Endodermal cell (in vitro differentiated cells): ENCODE measurements at regions not wholly inside any gene's neighbourhood (a gene's known extent, or its start where the extent isn't known, plus 50 kb on each side); places are given as distances from the start of the nearest gene placed in this dataset.
"Not testable (repeated sequence)": the region's sequence is repeated elsewhere in the genome, so short reads cannot be mapped to it uniquely, and the experiment has no call there.

Source experiments
- DNase-seq: peaks from one replicate; pipeline ENCODE4 v3.0.0-alpha.2; 2017
- H3K27ac ChIP-seq: 2 replicates; pipeline ENCODE4 v1.5.1; 2013; ENCODE audit warnings: mild to moderate bottlenecking, low read depth, low read length, moderate library complexity
- H3K27me3 ChIP-seq: 2 replicates; pipeline ENCODE4 v1.6.1; 2013; ENCODE audit warnings: mild to moderate bottlenecking, low read length, moderate library complexity; ENCODE audit not compliant: insufficient read depth, control insufficient read depth, poor library complexity, severe bottlenecking
- H3K36me3 ChIP-seq: 2 replicates; pipeline ENCODE4 v1.7.0; 2013; ENCODE audit warnings: mild to moderate bottlenecking, low read length, moderate library complexity; ENCODE audit not compliant: control insufficient read depth, insufficient read depth
- H3K4me1 ChIP-seq: one replicate; pipeline ENCODE4 v1.7.0; 2013; ENCODE audit warnings: low read length; ENCODE audit not compliant: control insufficient read depth, insufficient read depth
- H3K4me3 ChIP-seq: 2 replicates; pipeline ENCODE4 v1.5.1; 2013; ENCODE audit warnings: mild to moderate bottlenecking, low read length, moderate library complexity
- H3K9ac ChIP-seq: 2 replicates; pipeline ENCODE4 v1.6.1; 2013; ENCODE audit warnings: mild to moderate bottlenecking, low read length, moderate library complexity; ENCODE audit not compliant: poor library complexity, severe bottlenecking; ENCODE audit errors: extremely low read depth
- H3K9me3 ChIP-seq: 2 replicates; pipeline ENCODE4 v1.6.1; 2013; ENCODE audit warnings: mild to moderate bottlenecking, low read length, moderate library complexity; ENCODE audit not compliant: control insufficient read depth
- H3K27ac Mint-ChIP-seq: 2 replicates; pipeline ENCODE4 v1.8.0; 2020; ENCODE audit warnings: mixed read lengths
- H3K27me3 Mint-ChIP-seq: 2 replicates; pipeline ENCODE4 v1.8.0; 2021; ENCODE audit warnings: mild to moderate bottlenecking, mixed read lengths; ENCODE audit not compliant: insufficient read depth
- H3K36me3 Mint-ChIP-seq: 2 replicates; pipeline ENCODE4 v1.8.0; 2020; ENCODE audit warnings: low read depth, mixed read lengths
- H3K4me1 Mint-ChIP-seq: 2 replicates; pipeline ENCODE4 v1.8.0; 2020; ENCODE audit warnings: mixed read lengths
- H3K4me3 Mint-ChIP-seq: 2 replicates; pipeline ENCODE4 v1.8.0; 2020; ENCODE audit warnings: mild to moderate bottlenecking, moderate library complexity, mixed read lengths
- H3K9me3 Mint-ChIP-seq: 2 replicates; pipeline ENCODE4 v1.8.0; 2020; ENCODE audit warnings: mild to moderate bottlenecking, mixed read lengths
- WGBS, 2 experiments: methylation state at CpG; one replicate each; pipeline versions ENCODE4 v1.1.5 to v1.1.7; 2013; ENCODE audit warnings: missing lambda C conversion rate in 2 of 2, mixed read lengths in 1 of 2; ENCODE audit not compliant: insufficient coverage in 1 of 2, insufficient read length in 1 of 2; 5-methylcytosine and 5-hydroxymethylcytosine counted together
- TF ChIP-seq, protein P1 (sequence below): fragments of 200-600 bp; sonication (generic); conservative IDR thresholded peaks from 2 replicates; pipeline ENCODE4 v1.5.0; 2021; ENCODE audit warnings: antibody characterized with exemption, mild to moderate bottlenecking

DNA sequence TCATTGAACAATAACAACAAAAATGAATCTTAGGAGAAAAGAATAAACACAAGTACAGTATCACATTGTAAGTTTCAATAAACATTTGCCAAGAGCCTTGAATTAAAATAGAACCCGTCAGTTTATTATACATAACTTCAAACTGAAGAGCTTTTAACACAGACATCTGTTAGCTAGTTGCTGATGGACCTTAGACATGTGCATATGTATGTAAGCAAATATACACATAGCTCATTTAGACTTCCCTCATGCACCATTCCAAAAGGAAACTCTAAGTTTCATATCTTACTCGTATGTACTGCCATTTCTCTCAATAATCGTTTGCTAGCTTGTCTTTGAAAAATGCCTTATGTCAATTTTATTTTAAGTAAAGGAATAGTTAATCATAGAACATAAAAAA lies 235.0 kb downstream of the TENT5A start:
- no peak overlapping the region for H3K4me3 Mint-ChIP-seq
- no peak for DNase-seq
- no peaks in the 10 kb centered on the region for H3K27me3 ChIP-seq
- H3K4me3 ChIP-seq = no peak overlapping the region
- H3K27ac Mint-ChIP-seq = no peak overlapping the region
- H3K27me3 Mint-ChIP-seq = no peaks in the 10 kb centered on the region
- H3K36me3 Mint-ChIP-seq = no peaks in the 10 kb centered on the region
- H3K27ac ChIP-seq = no peak overlapping the region
- no peaks in the 10 kb centered on the region for H3K4me1 Mint-ChIP-seq
- H3K36me3 ChIP-seq = no peaks in the 10 kb centered on the region
- H3K9me3 ChIP-seq = no peaks in the 10 kb centered on the region
- WGBS, 2 experiments = 100% methylated on average over 3 of the region's 3 CpGs; no CpG with 5 or more reads in 1 of the 2 experiments
- H3K4me1 ChIP-seq = no peaks in the 10 kb centered on the region
- H3K9me3 Mint-ChIP-seq = no peaks in the 10 kb centered on the region
- TF ChIP-seq, protein P1, sequence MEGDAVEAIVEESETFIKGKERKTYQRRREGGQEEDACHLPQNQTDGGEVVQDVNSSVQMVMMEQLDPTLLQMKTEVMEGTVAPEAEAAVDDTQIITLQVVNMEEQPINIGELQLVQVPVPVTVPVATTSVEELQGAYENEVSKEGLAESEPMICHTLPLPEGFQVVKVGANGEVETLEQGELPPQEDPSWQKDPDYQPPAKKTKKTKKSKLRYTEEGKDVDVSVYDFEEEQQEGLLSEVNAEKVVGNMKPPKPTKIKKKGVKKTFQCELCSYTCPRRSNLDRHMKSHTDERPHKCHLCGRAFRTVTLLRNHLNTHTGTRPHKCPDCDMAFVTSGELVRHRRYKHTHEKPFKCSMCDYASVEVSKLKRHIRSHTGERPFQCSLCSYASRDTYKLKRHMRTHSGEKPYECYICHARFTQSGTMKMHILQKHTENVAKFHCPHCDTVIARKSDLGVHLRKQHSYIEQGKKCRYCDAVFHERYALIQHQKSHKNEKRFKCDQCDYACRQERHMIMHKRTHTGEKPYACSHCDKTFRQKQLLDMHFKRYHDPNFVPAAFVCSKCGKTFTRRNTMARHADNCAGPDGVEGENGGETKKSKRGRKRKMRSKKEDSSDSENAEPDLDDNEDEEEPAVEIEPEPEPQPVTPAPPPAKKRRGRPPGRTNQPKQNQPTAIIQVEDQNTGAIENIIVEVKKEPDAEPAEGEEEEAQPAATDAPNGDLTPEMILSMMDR = no peak
- H3K9ac ChIP-seq = no peak overlapping the region

DNA sequence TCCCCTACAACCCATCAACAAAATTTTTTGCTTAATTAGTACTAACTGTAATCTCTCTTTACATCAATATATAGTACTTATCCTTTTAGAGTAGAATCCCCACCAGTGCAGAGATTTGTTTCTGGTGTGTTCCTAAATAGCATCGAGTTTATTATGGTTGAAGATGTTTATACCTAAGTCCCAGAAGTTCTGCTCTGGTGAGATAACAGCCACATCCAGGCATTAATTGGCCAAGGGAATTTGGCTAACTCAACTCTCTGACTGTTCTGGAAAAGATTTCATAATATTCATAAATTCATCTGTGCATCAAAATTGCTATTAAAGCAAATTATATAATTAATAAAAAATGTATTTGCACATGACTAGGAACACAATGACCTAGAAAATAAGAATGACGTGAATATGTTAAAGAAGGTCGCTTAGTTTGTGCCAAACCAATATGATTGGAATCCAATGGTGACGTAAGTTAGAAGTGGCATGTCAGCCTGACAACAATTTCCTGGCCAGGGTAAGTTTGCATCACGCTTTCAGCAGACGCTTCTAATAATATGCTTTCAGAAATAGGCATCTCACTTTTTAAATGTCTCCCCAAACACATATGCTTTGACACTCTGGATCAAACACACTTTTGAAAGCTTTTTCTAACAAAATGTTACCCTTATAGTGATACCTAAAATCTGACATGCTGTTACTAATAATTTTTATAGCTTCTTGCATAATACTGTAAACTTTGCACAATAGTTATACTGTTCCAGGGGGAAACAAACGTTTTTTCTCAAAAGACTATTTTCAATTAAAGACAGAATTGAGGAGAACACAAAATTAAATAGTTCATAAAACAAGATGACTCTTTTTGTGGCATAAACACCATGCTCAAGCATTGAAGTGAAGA lies 236.7 kb downstream of the TENT5A start:
- Histone ChIP-seq H3K36me3 (no peaks in the 10 kb centered on the region), H3K9ac (no peak overlapping the region), H3K4me1 (no peaks in the 10 kb centered on the region), H3K27me3 (peaks cover under 1% of the 10 kb centered on the region), H3K9me3 (no peaks in the 10 kb centered on the region), H3K27ac (no peak overlapping the region), H3K4me3 (no peak overlapping the region)
- H3K27me3 Mint-ChIP-seq = no peaks in the 10 kb centered on the region
- 85 to 88% methylated on average over 5 to 7 of the region's 7 CpGs for WGBS, 2 experiments
- H3K4me1 Mint-ChIP-seq = no peaks in the 10 kb centered on the region
- H3K36me3 Mint-ChIP-seq = no peaks in the 10 kb centered on the region
- H3K27ac Mint-ChIP-seq = no peak overlapping the region
- H3K4me3 Mint-ChIP-seq = no peak overlapping the region
- no peaks in the 10 kb centered on the region for H3K9me3 Mint-ChIP-seq
- TF ChIP-seq, protein P1 = no peak
- no peak for DNase-seq

DNA sequence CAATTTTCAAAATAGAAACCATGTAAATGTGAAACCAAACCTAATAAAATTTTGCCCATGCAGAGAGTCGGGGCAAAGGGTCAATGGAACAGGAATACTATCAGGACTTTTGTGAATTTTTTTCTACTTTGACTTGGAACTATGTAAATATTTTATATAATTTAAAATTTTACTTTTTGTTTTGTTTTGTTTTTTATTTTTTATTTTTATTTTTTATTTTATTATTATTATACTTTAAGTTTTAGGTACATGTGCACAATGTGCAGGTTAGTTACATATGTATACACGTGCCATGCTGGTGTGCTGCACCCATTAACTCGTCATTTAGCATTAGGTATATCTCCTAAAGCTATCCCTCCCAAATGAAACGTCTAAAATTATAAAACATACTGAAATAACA lies 238.3 kb downstream of the TENT5A start:
- H3K9me3 Mint-ChIP-seq, H3K36me3 ChIP-seq, DNase-seq, H3K4me1 ChIP-seq, H3K4me3 ChIP-seq, H3K27me3 ChIP-seq, H3K9me3 ChIP-seq, H3K27ac ChIP-seq, H3K4me3 Mint-ChIP-seq, H3K27ac Mint-ChIP-seq, H3K9ac ChIP-seq, H3K36me3 Mint-ChIP-seq, H3K27me3 Mint-ChIP-seq, H3K4me1 Mint-ChIP-seq: not testable (repeated sequence)
- 86% methylated on average over 4 of the region's 4 CpGs; no CpG with 5 or more reads in 1 of the 2 experiments for WGBS, 2 experiments
